CD14-positive monocyte (primary cell): ENCODE measurements at regions not wholly inside any gene's neighbourhood (a gene's known extent, or its start where the extent isn't known, plus 50 kb on each side); places are given as distances from the start of the nearest gene placed in this dataset.

Experiments
- DNase-seq, 3 donors: peaks; one replicate each; pipeline ENCODE4 v3.0.0-alpha.2; 2011 to 2022
- H2AFZ ChIP-seq: 2 replicates; pipeline ENCODE4 v1.6.0; 2012; ENCODE audit warnings: mild to moderate bottlenecking, low read depth, low read length, inconsistent platforms; ENCODE audit not compliant: insufficient read depth, poor library complexity, severe bottlenecking
- H3K27ac ChIP-seq, 2 donors: 1 replicate in 1 of 2; 2 replicates in 1 of 2; pipeline ENCODE4 v1.5.1; 2012 to 2013; ENCODE audit warnings: low read length in 2 of 2, control low read depth in 1 of 2, inconsistent platforms in 1 of 2, low read depth in 1 of 2, mild to moderate bottlenecking in 1 of 2
- H3K27me3 ChIP-seq, 2 donors: one replicate each; pipeline versions ENCODE4 v1.6.0 to v1.6.1; 2011 to 2013; ENCODE audit warnings: low read length in 2 of 2; ENCODE audit not compliant: control insufficient read depth in 2 of 2, insufficient read depth in 2 of 2
- H3K36me3 ChIP-seq, 2 donors: replicated peaks in 1 of 2; 1 replicate in 1 of 2; 2 replicates in 1 of 2; pipeline versions ENCODE4 v1.5.1 to v1.6.1; 2012 to 2013; ENCODE audit warnings: low read length in 2 of 2, control low read depth in 1 of 2, inconsistent platforms in 1 of 2, mild to moderate bottlenecking in 1 of 2; ENCODE audit not compliant: insufficient read depth in 2 of 2, control insufficient read depth in 1 of 2
- H3K4me1 ChIP-seq, 2 donors: 1 replicate in 1 of 2; 2 replicates in 1 of 2; pipeline versions ENCODE4 v1.5.1 to v1.6.1; 2012 to 2013; ENCODE audit warnings: low read length in 2 of 2, control low read depth in 1 of 2, inconsistent platforms in 1 of 2, mild to moderate bottlenecking in 1 of 2, moderate library complexity in 1 of 2; ENCODE audit not compliant: insufficient read depth in 2 of 2, control insufficient read depth in 1 of 2
- H3K4me2 ChIP-seq: replicated peaks from 2 replicates; pipeline ENCODE3; 2012; ENCODE audit warnings: low read length, moderate library complexity, mild to moderate bottlenecking; ENCODE audit not compliant: poor library complexity, severe bottlenecking; ENCODE audit errors: extremely low read depth
- H3K4me3 ChIP-seq, 3 experiments: fragments of 200-600 bp in 1 of 3; sonication (generic) in 1 of 3; replicated peaks in 1 of 3; 1 replicate in 2 of 3; 2 replicates in 1 of 3; pipeline ENCODE4 v1.5.1; 2011 to 2013; ENCODE audit warnings: low read length in 3 of 3, mild to moderate bottlenecking in 3 of 3, control low read depth in 2 of 3, low read depth in 2 of 3, inconsistent platforms in 1 of 3, moderate library complexity in 1 of 3
- H3K79me2 ChIP-seq: 2 replicates; pipeline ENCODE4 v1.6.0; 2012; ENCODE audit warnings: mild to moderate bottlenecking, control low read depth, inconsistent platforms, low read length, moderate library complexity; ENCODE audit not compliant: insufficient read depth
- H3K9ac ChIP-seq: 2 replicates; pipeline ENCODE4 v1.6.0; 2017; ENCODE audit warnings: low read length, mild to moderate bottlenecking; ENCODE audit not compliant: insufficient read depth, poor library complexity, severe bottlenecking
- H3K9me3 ChIP-seq, 2 donors: replicated peaks in 1 of 2; 1 replicate in 1 of 2; 2 replicates in 1 of 2; pipeline versions ENCODE4 v1.5.1 to v1.6.1; 2012 to 2013; ENCODE audit warnings: low read length in 2 of 2, control low read depth in 1 of 2; ENCODE audit not compliant: control insufficient read depth in 1 of 2, insufficient read depth in 1 of 2
- H4K20me1 ChIP-seq: 2 replicates; pipeline ENCODE4 v1.6.0; 2012; ENCODE audit warnings: mild to moderate bottlenecking, low read length, control low read depth, moderate library complexity; ENCODE audit not compliant: insufficient read depth
- H3K27ac Mint-ChIP-seq, 7 donors: one replicate each; pipeline ENCODE4 v1.8.0; 2020; ENCODE audit warnings: mild to moderate bottlenecking in 7 of 7, mixed read lengths in 7 of 7, moderate library complexity in 6 of 7, inconsistent platforms in 2 of 7
- H3K27me3 Mint-ChIP-seq, 3 donors: one replicate each; pipeline ENCODE4 v1.8.0; 2021 to 2022; ENCODE audit warnings: low read depth in 3 of 3, mild to moderate bottlenecking in 3 of 3, mixed read lengths in 3 of 3, moderate library complexity in 3 of 3, inconsistent platforms in 1 of 3
- H3K36me3 Mint-ChIP-seq, 2 donors: one replicate each; pipeline ENCODE4 v1.8.0; 2020; ENCODE audit warnings: mixed read lengths in 2 of 2, inconsistent platforms in 1 of 2, mild to moderate bottlenecking in 1 of 2
- H3K4me1 Mint-ChIP-seq: one replicate; pipeline ENCODE4 v1.8.0; 2020; ENCODE audit warnings: mild to moderate bottlenecking, mixed read lengths
- H3K4me3 Mint-ChIP-seq, 2 donors: one replicate each; pipeline ENCODE4 v1.8.0; 2020; ENCODE audit warnings: mild to moderate bottlenecking in 2 of 2, mixed read lengths in 2 of 2, moderate library complexity in 1 of 2
- H3K9me3 Mint-ChIP-seq, 7 donors: one replicate each; pipeline ENCODE4 v1.8.0; 2020 to 2022; ENCODE audit warnings: mixed read lengths in 7 of 7, mild to moderate bottlenecking in 6 of 7, moderate library complexity in 6 of 7, inconsistent platforms in 2 of 7
- CTCF ChIP-seq: fragments of 200-600 bp; IDR thresholded peaks from one replicate; pipeline ENCODE4 v1.8.0; 2022; ENCODE audit warnings: antibody characterized with exemption, mild to moderate bottlenecking
- WGBS: methylation state at CpG from one replicate; pipeline ENCODE4 v1.1.5; 2013; ENCODE audit warnings: missing lambda C conversion rate; ENCODE audit not compliant: insufficient coverage; 5-methylcytosine and 5-hydroxymethylcytosine counted together
- intact Hi-C, 2 donors: fragments of 100-400 bp; cut with micrococcal nuclease; formaldehyde crosslinking; loops; one replicate each; pipeline versions ENCODE4 v1.15.0 to v1.15.1; 2023

- Histone ChIP-seq H3K9ac (no peak overlapping the region), H3K27ac (no peak overlapping the region), H3K4me3 (no peak overlapping the region), H3K4me2 (no peak overlapping the region), H3K4me1 (peaks cover 12 to 14% of the 10 kb centered on the region in 2 donors), H3K9me3 (peaks cover 0 to 5% of the 10 kb centered on the region in 2 donors), H2AFZ (no peak overlapping the region), H4K20me1 (no peaks in the 10 kb centered on the region), H3K36me3 (no peaks in the 10 kb centered on the region), H3K27me3 (no peaks in the 10 kb centered on the region), H3K79me2 (no peaks in the 10 kb centered on the region)
- no peak overlapping the region for H3K4me3 Mint-ChIP-seq
- H3K27ac Mint-ChIP-seq = no peak overlapping the region
- peaks cover 0 to 11% (median 6%) of the 10 kb centered on the region in 7 donors for H3K9me3 Mint-ChIP-seq
- no peaks in the 10 kb centered on the region for H3K36me3 Mint-ChIP-seq
- 80% methylated on average over 1 of the region's 7 CpGs for WGBS
- H3K4me1 Mint-ChIP-seq = peaks cover 22% of the 10 kb centered on the region
- H3K27me3 Mint-ChIP-seq = peaks cover 0 to 6% (median 4%) of the 10 kb centered on the region in 3 donors
- no peak for TF ChIP-seq CTCF
- DNase-seq = no peak
- intact Hi-C loops = loop anchor here in 1 of 2 donors (10.0 kb wide), 1 partner anchor 65 kb away; no protein-coding TSS in a partner anchor
These were observed 129.3 kb upstream of the MAP1LC3B2 start for GRCh38 chr12:116429826-116430360.

GRCh38 chr12:116430911-116431565 lies 128.1 kb upstream of the MAP1LC3B2 start:
- Mint-ChIP-seq H3K27ac (no peak overlapping the region), H3K4me3 (no peak overlapping the region), H3K9me3 (peaks cover 0 to 11% (median 6%) of the 10 kb centered on the region in 7 donors), H3K36me3 (no peaks in the 10 kb centered on the region), H3K4me1 (peaks cover 20% of the 10 kb centered on the region), H3K27me3 (peaks cover 0 to 6% (median 4%) of the 10 kb centered on the region in 3 donors)
- H3K4me1 ChIP-seq = peaks cover 11 to 12% of the 10 kb centered on the region in 2 donors
- no peaks in the 10 kb centered on the region for H4K20me1 ChIP-seq
- H2AFZ ChIP-seq = no peak overlapping the region
- H3K9me3 ChIP-seq = peaks cover 0 to 5% of the 10 kb centered on the region in 2 donors
- no peaks in the 10 kb centered on the region for H3K79me2 ChIP-seq
- no peaks in the 10 kb centered on the region for H3K27me3 ChIP-seq
- H3K27ac ChIP-seq = no peak overlapping the region
- TF ChIP-seq CTCF = no peak
- H3K9ac ChIP-seq = no peak overlapping the region
- intact Hi-C loops = no loop called here
- DNase-seq = no peak
- no peaks in the 10 kb centered on the region for H3K36me3 ChIP-seq
- no peak overlapping the region for H3K4me2 ChIP-seq
- no peak overlapping the region for H3K4me3 ChIP-seq
- WGBS = 83% methylated on average over 4 of the region's 5 CpGs
